A673 (cell line): ENCODE measurements at regions not wholly inside any gene's neighbourhood (a gene's known extent, or its start where the extent isn't known, plus 50 kb on each side); places are given as distances from the start of the nearest gene placed in this dataset.
A peak's percentile ranks its signal among the peaks of the same experiment; 100 is the strongest.

Experiments used
- BruUV-seq: library from RNA; stranded (reverse); fragments of 400-500 nt; replicated peaks from 2 replicates; lab custom pipeline; 2021; lab: Mats Ljungman, UMichigan
- CTCF ChIA-PET: fragments of 300-600 bp; sonication (Branson Sonifier 250); formaldehyde crosslinking; loops from one replicate; lab custom pipeline; 2022; ENCODE audit warnings: antibody characterized with exemption; lab: Charles Lee
- POLR2A ChIA-PET: fragments of 300-600 bp; sonication (Branson Sonifier 250); formaldehyde crosslinking; loops from one replicate; lab custom pipeline; 2022; ENCODE audit warnings: antibody characterized with exemption; ENCODE audit not compliant: low non-redundant PET; lab: Charles Lee
- DNase-seq: peaks from one replicate; pipeline ENCODE4 v3.0.0-alpha.2; 2015; ENCODE audit warnings: low spot score
- H3K27ac ChIP-seq: fragments of 200-600 bp; sonication (generic); 2 replicates; pipeline ENCODE4 v1.5.1; 2016; ENCODE audit warnings: mixed run types, low read depth, mild to moderate bottlenecking, mixed read lengths, antibody characterized with exemption, low read length; ENCODE audit not compliant: poor library complexity, severe bottlenecking
- H3K27me3 ChIP-seq: fragments of 200-600 bp; sonication (generic); replicated peaks from 2 replicates; pipeline ENCODE4 v1.6.1; 2017; ENCODE audit warnings: mixed run types, low read depth, mild to moderate bottlenecking, mixed read lengths, antibody characterized with exemption, low read length; ENCODE audit not compliant: insufficient read depth, poor library complexity
- H3K36me3 ChIP-seq: fragments of 200-600 bp; sonication (generic); 2 replicates; pipeline ENCODE4 v1.6.1; 2016; ENCODE audit warnings: mixed run types, mild to moderate bottlenecking, mixed read lengths, antibody characterized with exemption, low read length; ENCODE audit not compliant: insufficient read depth, poor library complexity, severe bottlenecking
- H3K4me1 ChIP-seq: fragments of 200-600 bp; sonication (generic); 2 replicates; pipeline ENCODE4 v1.6.1; 2017; ENCODE audit warnings: mixed run types, mild to moderate bottlenecking, mixed read lengths, antibody characterized with exemption, low read length; ENCODE audit not compliant: insufficient read depth, poor library complexity, severe bottlenecking
- H3K4me3 ChIP-seq: fragments of 200-600 bp; sonication (generic); 2 replicates; pipeline ENCODE4 v1.5.1; 2016; ENCODE audit warnings: low read depth, mixed run types, mild to moderate bottlenecking, mixed read lengths, low read length; ENCODE audit not compliant: poor library complexity, severe bottlenecking
- H3K9me3 ChIP-seq: fragments of 200-600 bp; sonication (generic); 2 replicates; pipeline ENCODE4 v1.6.1; 2016; ENCODE audit warnings: mixed run types, low read depth, mild to moderate bottlenecking, mixed read lengths, antibody characterized with exemption, low read length; ENCODE audit not compliant: poor library complexity, severe bottlenecking
- EZH2 ChIP-seq: fragments of 200-600 bp; sonication (generic); IDR thresholded peaks from 2 replicates; pipeline ENCODE4 v1.6.1; 2017; ENCODE audit warnings: borderline replicate concordance, low read depth, mild to moderate bottlenecking, mixed read lengths, antibody characterized with exemption, low read length; ENCODE audit not compliant: poor library complexity, severe bottlenecking
- intact Hi-C: fragments of 100-400 bp; cut with micrococcal nuclease; formaldehyde crosslinking; loops from one replicate; pipeline ENCODE4 v1.10.0; 2022; ENCODE audit not compliant: unreplicated experiment
- TF ChIP-seq, protein P1 (sequence below): fragments of 300-800, 200-600 bp; sonication (generic); conservative IDR thresholded peaks from 2 replicates; pipeline ENCODE4 v1.5.1; 2017; ENCODE audit warnings: low read depth, mild to moderate bottlenecking, antibody characterized with exemption, low read length, moderate library complexity, mixed read lengths

GRCh38 chr20:40168981-40169620, 519.9 kb downstream of the MAFB start:
- H3K36me3 ChIP-seq, result no peaks in the 10 kb centered on the region
- H3K4me1 ChIP-seq, result no peaks in the 10 kb centered on the region
- no peaks in the 10 kb centered on the region for H3K27me3 ChIP-seq
- BruUV-seq, result no TSS peak
- CTCF ChIA-PET, result no interaction called here
- POLR2A ChIA-PET, result no interaction called here
- no peaks in the 10 kb centered on the region for H3K9me3 ChIP-seq
- no peak overlapping the region for H3K27ac ChIP-seq
- intact Hi-C loops, result no loop called here
- TF ChIP-seq EZH2, result no peak
- TF ChIP-seq, protein P1, sequence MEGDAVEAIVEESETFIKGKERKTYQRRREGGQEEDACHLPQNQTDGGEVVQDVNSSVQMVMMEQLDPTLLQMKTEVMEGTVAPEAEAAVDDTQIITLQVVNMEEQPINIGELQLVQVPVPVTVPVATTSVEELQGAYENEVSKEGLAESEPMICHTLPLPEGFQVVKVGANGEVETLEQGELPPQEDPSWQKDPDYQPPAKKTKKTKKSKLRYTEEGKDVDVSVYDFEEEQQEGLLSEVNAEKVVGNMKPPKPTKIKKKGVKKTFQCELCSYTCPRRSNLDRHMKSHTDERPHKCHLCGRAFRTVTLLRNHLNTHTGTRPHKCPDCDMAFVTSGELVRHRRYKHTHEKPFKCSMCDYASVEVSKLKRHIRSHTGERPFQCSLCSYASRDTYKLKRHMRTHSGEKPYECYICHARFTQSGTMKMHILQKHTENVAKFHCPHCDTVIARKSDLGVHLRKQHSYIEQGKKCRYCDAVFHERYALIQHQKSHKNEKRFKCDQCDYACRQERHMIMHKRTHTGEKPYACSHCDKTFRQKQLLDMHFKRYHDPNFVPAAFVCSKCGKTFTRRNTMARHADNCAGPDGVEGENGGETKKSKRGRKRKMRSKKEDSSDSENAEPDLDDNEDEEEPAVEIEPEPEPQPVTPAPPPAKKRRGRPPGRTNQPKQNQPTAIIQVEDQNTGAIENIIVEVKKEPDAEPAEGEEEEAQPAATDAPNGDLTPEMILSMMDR, result no peak
- DNase-seq, result no peak
- no peak overlapping the region for H3K4me3 ChIP-seq

- intact Hi-C loops, result loop anchor here (5.0 kb wide), 2 partner anchors 91 to 526 kb away; partner anchors contain the start of gene MAFB
- no peaks in the 10 kb centered on the region for H3K36me3 ChIP-seq
- ChIA-PET POLR2A (no interaction called here), CTCF (no interaction called here)
- DNase-seq, result no peak
- no peaks in the 10 kb centered on the region for H3K4me1 ChIP-seq
- no peak overlapping the region for H3K4me3 ChIP-seq
- no peaks in the 10 kb centered on the region for H3K27me3 ChIP-seq
- no TSS peak for BruUV-seq
- no peak overlapping the region for H3K27ac ChIP-seq
- no peaks in the 10 kb centered on the region for H3K9me3 ChIP-seq
- no peak for TF ChIP-seq EZH2
- TF ChIP-seq, protein P1, result no peak
Measured at GRCh38 chr20:40161391-40161790, 527.6 kb downstream of the MAFB start.

GRCh38 chr20:40160097-40160550, 528.9 kb downstream of the MAFB start:
- intact Hi-C loops, result loop anchor here (5.0 kb wide), 2 partner anchors 92 to 527 kb away; partner anchors contain the start of gene MAFB
- H3K9me3 ChIP-seq, result no peaks in the 10 kb centered on the region
- TF ChIP-seq, protein P1, result peak; percentile 86
- no peak for TF ChIP-seq EZH2
- POLR2A ChIA-PET, result no interaction called here
- CTCF ChIA-PET, result interaction anchor here (0.6 to 1.5 kb wide), 5 partner anchors 13 to 716 kb away, joined by 3 to 11 read pairs (median 5); partner anchors contain the start of gene MAFB
- no TSS peak for BruUV-seq
- peak; percentile 89 for DNase-seq
- H3K36me3 ChIP-seq, result no peaks in the 10 kb centered on the region
- H3K4me3 ChIP-seq, result no peak overlapping the region
- H3K27ac ChIP-seq, result no peak overlapping the region
- H3K4me1 ChIP-seq, result no peaks in the 10 kb centered on the region
- H3K27me3 ChIP-seq, result peaks cover 3% of the 10 kb centered on the region
